GM12872 (cell line): ENCODE measurements at regions not wholly inside any gene's neighbourhood (a gene's known extent, or its start where the extent isn't known, plus 50 kb on each side); places are given as distances from the start of the nearest gene placed in this dataset.

ENCODE experiments used
- TF ChIP-seq, protein P1 (sequence below): IDR thresholded peaks from 3 replicates; pipeline ENCODE4 v1.5.1; 2011; ENCODE audit warnings: low read depth, mild to moderate bottlenecking, low read length, moderate library complexity; ENCODE audit not compliant: insufficient read depth

DNA sequence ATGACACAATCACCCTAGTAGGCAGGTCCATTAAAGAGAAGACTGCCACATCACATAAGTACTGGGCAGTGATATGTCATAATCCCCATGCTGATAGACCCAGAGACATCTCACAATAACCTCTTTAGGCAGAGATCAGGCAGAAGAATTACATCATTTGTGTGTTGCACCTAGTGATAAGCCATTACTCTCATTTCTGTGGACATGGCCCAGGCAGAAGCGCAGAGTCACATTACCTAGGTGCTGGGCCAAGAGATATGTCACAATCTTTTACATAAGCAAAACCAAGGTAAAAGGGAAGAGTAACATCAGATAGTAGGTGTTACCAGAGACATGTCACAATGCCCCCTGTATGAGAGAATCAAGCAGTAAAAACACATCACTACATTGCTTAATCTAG lies 71.9 kb downstream of the ZNF726 start:
- TF ChIP-seq, protein P1, sequence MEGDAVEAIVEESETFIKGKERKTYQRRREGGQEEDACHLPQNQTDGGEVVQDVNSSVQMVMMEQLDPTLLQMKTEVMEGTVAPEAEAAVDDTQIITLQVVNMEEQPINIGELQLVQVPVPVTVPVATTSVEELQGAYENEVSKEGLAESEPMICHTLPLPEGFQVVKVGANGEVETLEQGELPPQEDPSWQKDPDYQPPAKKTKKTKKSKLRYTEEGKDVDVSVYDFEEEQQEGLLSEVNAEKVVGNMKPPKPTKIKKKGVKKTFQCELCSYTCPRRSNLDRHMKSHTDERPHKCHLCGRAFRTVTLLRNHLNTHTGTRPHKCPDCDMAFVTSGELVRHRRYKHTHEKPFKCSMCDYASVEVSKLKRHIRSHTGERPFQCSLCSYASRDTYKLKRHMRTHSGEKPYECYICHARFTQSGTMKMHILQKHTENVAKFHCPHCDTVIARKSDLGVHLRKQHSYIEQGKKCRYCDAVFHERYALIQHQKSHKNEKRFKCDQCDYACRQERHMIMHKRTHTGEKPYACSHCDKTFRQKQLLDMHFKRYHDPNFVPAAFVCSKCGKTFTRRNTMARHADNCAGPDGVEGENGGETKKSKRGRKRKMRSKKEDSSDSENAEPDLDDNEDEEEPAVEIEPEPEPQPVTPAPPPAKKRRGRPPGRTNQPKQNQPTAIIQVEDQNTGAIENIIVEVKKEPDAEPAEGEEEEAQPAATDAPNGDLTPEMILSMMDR = no peak

DNA sequence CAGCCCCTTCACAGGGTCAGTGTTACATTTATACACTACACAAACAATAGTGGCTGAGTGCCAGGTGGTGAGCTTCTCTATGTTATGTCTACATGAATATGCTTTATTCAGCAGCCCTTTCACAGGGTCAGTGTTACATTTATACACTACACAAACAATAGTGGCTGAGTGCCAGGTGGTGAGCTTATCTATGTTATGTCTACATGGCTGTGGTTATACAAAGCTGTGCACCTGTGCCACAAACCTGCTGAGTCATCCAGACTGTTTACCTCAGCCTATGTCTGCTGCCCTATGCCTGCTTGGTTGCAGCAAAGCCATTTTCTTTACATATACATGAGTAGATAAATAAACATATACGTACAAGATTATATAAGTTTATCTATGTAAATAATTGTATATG lies 76.5 kb downstream of the ZNF726 start:
- TF ChIP-seq, protein P1 = no peak

DNA sequence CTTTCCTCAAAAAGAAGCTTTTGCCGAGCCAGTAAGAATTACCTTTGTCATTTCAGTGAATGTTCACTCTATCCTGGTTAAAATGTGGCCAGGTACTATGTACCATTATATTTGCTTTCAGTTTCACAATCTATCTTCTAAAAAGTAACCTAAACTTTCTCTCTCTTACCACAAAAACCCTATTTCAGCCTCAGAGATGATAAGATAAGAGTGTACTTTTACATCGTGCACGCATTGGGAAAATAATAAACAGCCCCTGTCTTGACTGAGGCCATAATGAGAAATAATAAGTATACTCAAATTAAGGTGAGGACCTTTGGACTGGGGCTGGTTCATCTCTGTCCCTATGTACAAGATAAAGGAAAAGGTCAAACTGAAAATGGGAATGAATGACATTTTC lies 77.7 kb downstream of the ZNF726 start:
- TF ChIP-seq, protein P1 = no peak

DNA sequence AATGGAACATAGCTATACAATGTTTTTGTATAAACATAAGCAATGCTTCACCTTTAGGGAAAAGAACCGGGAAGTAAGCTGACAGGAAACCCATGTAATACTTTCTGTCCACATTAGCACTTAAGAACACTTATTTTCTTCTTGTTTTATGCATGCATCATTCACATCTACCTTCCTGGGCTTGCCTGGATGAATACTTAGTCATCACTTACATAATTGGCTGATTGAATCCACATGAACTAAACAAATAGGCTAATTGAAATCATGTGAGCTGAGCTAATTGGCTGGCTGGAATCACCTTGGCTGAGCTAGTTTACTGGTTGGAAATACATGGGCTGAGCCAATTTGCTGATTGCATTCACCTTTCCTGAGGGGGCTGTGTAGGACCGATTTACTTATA lies 78.8 kb downstream of the ZNF726 start:
- TF ChIP-seq, protein P1 = no peak

DNA sequence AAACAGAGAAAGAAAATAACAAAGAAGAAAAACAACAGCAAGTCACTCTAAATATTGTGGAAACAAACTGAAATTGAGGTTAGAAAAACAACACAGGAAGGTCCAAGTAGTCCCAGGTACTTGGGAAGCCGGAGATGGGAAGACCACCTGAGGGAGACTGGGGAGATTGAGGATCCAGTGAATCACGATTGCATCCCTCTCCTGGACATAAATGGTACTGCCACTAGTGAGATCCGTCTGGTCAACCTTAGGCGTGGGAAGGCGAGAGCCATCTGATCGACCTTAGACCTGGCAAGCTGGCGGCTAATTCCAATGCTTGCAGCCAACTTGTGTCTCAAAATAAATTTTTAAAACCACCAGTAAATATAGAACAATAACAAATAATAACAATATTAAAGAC lies 81.9 kb downstream of the ZNF726 start:
- TF ChIP-seq, protein P1 = peak; percentile 40; the same call in 1 of the 3 replicates

DNA sequence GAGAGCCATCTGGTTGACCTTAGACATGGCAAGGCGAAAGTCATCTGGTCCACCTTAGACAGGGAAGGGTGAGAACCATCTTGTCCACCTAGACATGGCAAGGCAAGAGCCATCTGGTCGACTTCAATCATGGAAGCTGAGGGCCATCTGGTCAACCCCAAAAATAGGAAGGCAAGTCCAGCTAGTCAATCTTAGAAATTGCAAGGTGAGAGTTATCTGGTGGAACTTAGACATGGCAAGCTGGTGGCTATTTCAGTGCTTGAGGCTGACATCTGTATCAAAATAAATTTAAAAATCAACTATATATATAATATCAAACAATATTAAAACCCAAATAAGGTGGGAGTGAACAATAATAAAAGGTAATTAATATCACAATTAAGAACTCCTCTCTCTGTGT lies 83.9 kb downstream of the ZNF726 start:
- TF ChIP-seq, protein P1 = no peak

DNA sequence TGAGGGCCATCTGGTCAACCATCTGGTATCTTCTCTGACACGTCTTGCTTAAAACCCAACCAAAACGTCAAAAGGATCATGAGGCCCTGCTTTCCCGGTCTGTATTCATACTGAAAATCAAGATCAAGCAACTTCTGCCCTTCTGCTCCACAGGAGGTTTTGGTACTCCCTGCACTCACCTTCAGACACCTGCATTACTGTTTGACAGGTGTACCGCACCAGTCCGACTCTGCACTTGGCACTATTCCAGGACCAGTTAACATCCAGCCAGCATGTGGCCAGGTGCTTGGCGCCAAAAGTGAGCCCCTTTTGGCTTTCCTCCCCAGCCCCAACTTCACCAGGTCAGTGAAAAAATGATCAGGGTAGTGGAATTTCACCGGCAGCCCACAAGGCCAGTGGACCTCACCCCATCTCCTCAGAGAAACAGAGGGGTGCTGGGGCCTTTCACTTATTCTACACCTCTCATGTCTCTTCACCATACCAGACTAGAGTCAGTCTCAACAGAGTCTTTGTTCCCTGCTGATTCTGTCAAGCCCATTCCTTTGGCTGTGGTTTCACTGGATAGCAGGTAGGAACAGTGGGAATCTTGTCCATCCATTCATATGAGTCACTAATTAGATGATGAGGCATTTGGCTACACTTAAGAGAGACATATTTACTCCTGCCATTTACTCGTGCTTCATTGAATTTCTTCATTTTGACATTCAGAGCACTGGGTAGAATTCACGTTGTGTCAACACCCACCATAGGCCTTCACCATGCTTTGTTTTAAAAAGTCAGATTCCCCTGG lies 85.3 kb downstream of the ZNF726 start:
- TF ChIP-seq, protein P1 = no peak
